ENCODE measurements at regions not wholly inside any gene's neighbourhood (a gene's known extent, or its start where the extent isn't known, plus 50 kb on each side); places are given as distances from the start of the nearest gene placed in this dataset.
"Not testable (repeated sequence)": the region's sequence is repeated elsewhere in the genome, so short reads cannot be mapped to it uniquely, and the experiment has no call there.

GRCh38 chr6:119974430-119975159, 625.0 kb upstream of the MAN1A1 start:
- DNase-seq (ENCODE audit: low read depth) = no peak

GRCh38 chr6:119966484-119966883, 616.9 kb upstream of the MAN1A1 start:
- DNase-seq (ENCODE audit: low read depth) = no peak

- no peak for DNase-seq (ENCODE audit: low read depth)
Measured at GRCh38 chr6:119965900-119966299, 616.3 kb upstream of the MAN1A1 start.

- no peak for DNase-seq (ENCODE audit: low read depth)
Measured at GRCh38 chr6:119965008-119965407, 615.4 kb upstream of the MAN1A1 start.

- DNase-seq (ENCODE audit: low read depth) = no peak
Measured at GRCh38 chr6:119962505-119962904, 612.9 kb upstream of the MAN1A1 start.

- DNase-seq (ENCODE audit: low read depth) = no peak
Measured at GRCh38 chr6:119961450-119961849, 611.9 kb upstream of the MAN1A1 start.

GRCh38 chr6:119960456-119960855, 610.9 kb upstream of the MAN1A1 start:
- DNase-seq (ENCODE audit: low read depth) = no peak

- DNase-seq (ENCODE audit: low read depth) = no peak
Measured at GRCh38 chr6:119960036-119960435, 610.5 kb upstream of the MAN1A1 start.

GRCh38 chr6:119957195-119957594, 607.6 kb upstream of the MAN1A1 start:
- DNase-seq (ENCODE audit: low read depth) = no peak

GRCh38 chr6:119952696-119953095, 603.1 kb upstream of the MAN1A1 start:
- no peak for DNase-seq (ENCODE audit: low read depth)

- DNase-seq (ENCODE audit: low read depth) = no peak
Measured at GRCh38 chr6:119950681-119951080, 601.1 kb upstream of the MAN1A1 start.

- DNase-seq (ENCODE audit: low read depth) = no peak
Measured at GRCh38 chr6:119942078-119942752, 592.7 kb upstream of the MAN1A1 start.

GRCh38 chr6:119938752-119939151, 589.2 kb upstream of the MAN1A1 start:
- no peak for DNase-seq (ENCODE audit: low read depth)

- DNase-seq (ENCODE audit: low read depth) = no peak
Measured at GRCh38 chr6:119934816-119935215, 585.3 kb upstream of the MAN1A1 start.

- DNase-seq (ENCODE audit: low read depth) = no peak
Measured at GRCh38 chr6:119929121-119929520, 579.6 kb upstream of the MAN1A1 start.

GRCh38 chr6:119924888-119925287, 575.3 kb upstream of the MAN1A1 start:
- not testable (repeated sequence) for DNase-seq (ENCODE audit: low read depth)

- DNase-seq (ENCODE audit: low read depth) = no peak
Measured at GRCh38 chr6:119922814-119923213, 573.3 kb upstream of the MAN1A1 start.

- no peak for DNase-seq (ENCODE audit: low read depth)
Measured at GRCh38 chr6:119921491-119922010, 572.0 kb upstream of the MAN1A1 start.

GRCh38 chr6:119917186-119917585, 567.6 kb upstream of the MAN1A1 start:
- no peak for DNase-seq (ENCODE audit: low read depth)

- DNase-seq (ENCODE audit: low read depth) = no peak
Measured at GRCh38 chr6:119915971-119916370, 566.4 kb upstream of the MAN1A1 start.

- no peak for DNase-seq (ENCODE audit: low read depth)
Measured at GRCh38 chr6:119908157-119908556, 558.6 kb upstream of the MAN1A1 start.

- DNase-seq (ENCODE audit: low read depth) = no peak
Measured at GRCh38 chr6:119902681-119903080, 553.1 kb upstream of the MAN1A1 start.

GRCh38 chr6:119896806-119897205, 547.2 kb upstream of the MAN1A1 start:
- DNase-seq (ENCODE audit: low read depth) = no peak

Data from myocyte (in vitro differentiated cells).